Ishikawa (cell line): ENCODE measurements at regions not wholly inside any gene's neighbourhood (a gene's known extent, or its start where the extent isn't known, plus 50 kb on each side); places are given as distances from the start of the nearest gene placed in this dataset.

Source experiments
- CEBPB ChIP-seq: IDR thresholded peaks from 2 replicates; pipeline ENCODE4 v1.6.1; 2012
- CREB1 ChIP-seq: IDR thresholded peaks from 2 replicates; pipeline ENCODE4 v1.6.1; 2012; ENCODE audit warnings: low read depth
- EGR1 ChIP-seq: IDR thresholded peaks from 2 replicates; pipeline ENCODE4 v1.6.1; 2012
- EP300 ChIP-seq: IDR thresholded peaks from 2 replicates; pipeline ENCODE4 v1.6.1; 2012; ENCODE audit warnings: borderline replicate concordance
- FOXM1 ChIP-seq: IDR thresholded peaks from 2 replicates; pipeline ENCODE4 v1.6.1; 2012; ENCODE audit warnings: low read depth, borderline replicate concordance
- MAX ChIP-seq: IDR thresholded peaks from 2 replicates; pipeline ENCODE4 v1.6.1; 2012
- NFIC ChIP-seq: IDR thresholded peaks from 2 replicates; pipeline ENCODE4 v1.6.1; 2012
- RAD21 ChIP-seq: IDR thresholded peaks from 2 replicates; pipeline ENCODE4 v1.6.1; 2012; ENCODE audit warnings: low read depth
- REST ChIP-seq: IDR thresholded peaks from 2 replicates; pipeline ENCODE4 v1.6.1; 2012; ENCODE audit warnings: low read depth, mild to moderate bottlenecking
- TAF1 ChIP-seq: IDR thresholded peaks from 2 replicates; pipeline ENCODE4 v1.6.1; 2012; ENCODE audit warnings: low read depth, mild to moderate bottlenecking
- TCF12 ChIP-seq: IDR thresholded peaks from 2 replicates; pipeline ENCODE4 v1.6.1; 2012; ENCODE audit warnings: low read depth
- TEAD4 ChIP-seq: IDR thresholded peaks from 2 replicates; pipeline ENCODE4 v1.6.1; 2012
- USF1 ChIP-seq: IDR thresholded peaks from 2 replicates; pipeline ENCODE4 v1.6.1; 2012
- YY1 ChIP-seq: IDR thresholded peaks from 2 replicates; pipeline ENCODE4 v1.6.1; 2012; ENCODE audit warnings: low read depth
- ZBTB7A ChIP-seq: IDR thresholded peaks from 2 replicates; pipeline ENCODE4 v1.6.1; 2012; ENCODE audit warnings: low read depth

GRCh38 chr21:43304621-43305335 is 122.2 kb downstream of the SIK1 start:
- TF ChIP-seq FOXM1 (no peak), USF1 (no peak), TAF1 (no peak), YY1 (no peak), TEAD4 (no peak), RAD21 (no peak), CEBPB (no peak), EGR1 (no peak), REST (no peak)

- no peak for TF ChIP-seq USF1
- no peak for TF ChIP-seq YY1
- no peak for TF ChIP-seq EP300
- TF ChIP-seq EGR1, result no peak
- TF ChIP-seq MAX, result no peak
- no peak for TF ChIP-seq ZBTB7A
- no peak for TF ChIP-seq CREB1
Observed at GRCh38 chr21:43304206-43304605, 122.7 kb downstream of the SIK1 start.

GRCh38 chr21:43303275-43304178 is 123.4 kb downstream of the SIK1 start:
- no peak for TF ChIP-seq TEAD4
- no peak for TF ChIP-seq NFIC
- TF ChIP-seq REST, result no peak
- no peak for TF ChIP-seq ZBTB7A
- no peak for TF ChIP-seq FOXM1
- no peak for TF ChIP-seq CREB1
- no peak for TF ChIP-seq MAX
- TF ChIP-seq EP300, result no peak
- TF ChIP-seq TAF1, result no peak
- TF ChIP-seq EGR1, result no peak
- no peak for TF ChIP-seq USF1
- TF ChIP-seq CEBPB, result no peak
- no peak for TF ChIP-seq RAD21
- TF ChIP-seq YY1, result no peak
- TF ChIP-seq TCF12, result no peak

GRCh38 chr21:43302769-43303168 is 124.2 kb downstream of the SIK1 start:
- no peak for TF ChIP-seq TEAD4
- TF ChIP-seq NFIC, result no peak
- TF ChIP-seq YY1, result no peak
- TF ChIP-seq USF1, result no peak
- TF ChIP-seq TCF12, result no peak
- TF ChIP-seq EGR1, result no peak

GRCh38 chr21:43302062-43302700 is 124.8 kb downstream of the SIK1 start:
- TF ChIP-seq REST (no peak), NFIC (no peak), RAD21 (no peak), FOXM1 (no peak), YY1 (no peak), TAF1 (no peak), EGR1 (no peak), EP300 (no peak), USF1 (no peak), ZBTB7A (no peak), CREB1 (no peak), CEBPB (no peak), TEAD4 (no peak), TCF12 (no peak), MAX (no peak)
